AG04449 (cell line): ENCODE measurements at regions not wholly inside any gene's neighbourhood (a gene's known extent, or its start where the extent isn't known, plus 50 kb on each side); places are given as distances from the start of the nearest gene placed in this dataset.

Experiments used
- CTCF ChIA-PET: fragments of 350-600 bp; formaldehyde crosslinking; extraction: SDS; loops from one replicate; lab custom pipeline; 2021; ENCODE audit warnings: antibody characterized with exemption; lab: Yijun Ruan, JAX
- POLR2A ChIA-PET: fragments of 400-600, 350-600 bp; formaldehyde crosslinking; extraction: SDS; loops from one replicate; lab custom pipeline; 2020; ENCODE audit warnings: antibody characterized with exemption, inconsistent platforms; lab: Yijun Ruan, JAX
- DNase-seq: peaks from one replicate; pipeline ENCODE4 v3.0.0-alpha.2; 2010; ENCODE audit warnings: low read depth, low spot score
- H3K4me3 ChIP-seq: 2 replicates; pipeline ENCODE4 v1.5.1; 2011; ENCODE audit warnings: low read depth, mild to moderate bottlenecking, control low read depth, low read length
- TF ChIP-seq, protein P1 (sequence below): IDR thresholded peaks from one replicate; pipeline ENCODE4 v1.5.1; 2011; ENCODE audit warnings: mild to moderate bottlenecking, moderate library complexity, low read length, control low read depth, inconsistent platforms; ENCODE audit not compliant: insufficient read depth; ENCODE audit errors: missing control alignments

DNA sequence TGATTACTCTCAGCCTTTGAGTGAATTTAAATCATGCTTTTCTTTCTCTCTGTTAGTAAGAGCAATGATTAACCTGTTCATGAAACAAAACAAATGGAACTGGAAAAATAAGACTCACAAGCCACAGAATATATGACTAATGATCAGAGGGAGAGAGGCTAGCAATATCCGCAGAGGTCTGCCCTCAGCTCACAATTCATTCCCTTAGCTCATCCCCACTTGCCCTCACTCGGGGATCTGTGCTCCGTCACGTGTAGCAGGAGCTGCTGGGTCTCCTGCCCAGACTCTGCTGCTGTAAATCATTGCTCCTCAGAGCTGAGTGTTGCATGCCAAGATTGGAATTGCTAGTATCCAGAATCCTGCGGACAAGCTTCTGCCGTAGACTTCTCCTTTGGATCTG, 53.1 kb upstream of the GNG2 start:
- TF ChIP-seq, protein P1, sequence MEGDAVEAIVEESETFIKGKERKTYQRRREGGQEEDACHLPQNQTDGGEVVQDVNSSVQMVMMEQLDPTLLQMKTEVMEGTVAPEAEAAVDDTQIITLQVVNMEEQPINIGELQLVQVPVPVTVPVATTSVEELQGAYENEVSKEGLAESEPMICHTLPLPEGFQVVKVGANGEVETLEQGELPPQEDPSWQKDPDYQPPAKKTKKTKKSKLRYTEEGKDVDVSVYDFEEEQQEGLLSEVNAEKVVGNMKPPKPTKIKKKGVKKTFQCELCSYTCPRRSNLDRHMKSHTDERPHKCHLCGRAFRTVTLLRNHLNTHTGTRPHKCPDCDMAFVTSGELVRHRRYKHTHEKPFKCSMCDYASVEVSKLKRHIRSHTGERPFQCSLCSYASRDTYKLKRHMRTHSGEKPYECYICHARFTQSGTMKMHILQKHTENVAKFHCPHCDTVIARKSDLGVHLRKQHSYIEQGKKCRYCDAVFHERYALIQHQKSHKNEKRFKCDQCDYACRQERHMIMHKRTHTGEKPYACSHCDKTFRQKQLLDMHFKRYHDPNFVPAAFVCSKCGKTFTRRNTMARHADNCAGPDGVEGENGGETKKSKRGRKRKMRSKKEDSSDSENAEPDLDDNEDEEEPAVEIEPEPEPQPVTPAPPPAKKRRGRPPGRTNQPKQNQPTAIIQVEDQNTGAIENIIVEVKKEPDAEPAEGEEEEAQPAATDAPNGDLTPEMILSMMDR: no peak
- no peak for DNase-seq
- CTCF ChIA-PET: interaction anchor here (1.0 kb wide), 1 partner anchor 171 kb away, joined by 9 read pairs; no protein-coding TSS in a partner anchor
- H3K4me3 ChIP-seq: no peak overlapping the region
- POLR2A ChIA-PET: no interaction called here
